Panc1 (cell line): ENCODE measurements at regions not wholly inside any gene's neighbourhood (a gene's known extent, or its start where the extent isn't known, plus 50 kb on each side); places are given as distances from the start of the nearest gene placed in this dataset.

Source experiments
- ATAC-seq: fragments of 200-7000 bp; cut with Tn5 transposase; 2 replicates; pipeline ENCODE4 v1.9.1; 2020; ENCODE audit warnings: mild to moderate bottlenecking, moderate library complexity
- BruUV-seq: library from RNA; stranded (reverse); fragments of 400-500 nt; replicated peaks from 2 replicates; lab custom pipeline; 2021; lab: Mats Ljungman, UMichigan
- CTCF ChIA-PET: fragments of 300-600 bp; sonication (Branson Sonifier 250); formaldehyde crosslinking; loops from one replicate; lab custom pipeline; 2022; ENCODE audit warnings: antibody characterized with exemption; lab: Charles Lee
- POLR2A ChIA-PET: fragments of 300-600 bp; sonication (Branson Sonifier 250); formaldehyde crosslinking; loops from one replicate; lab custom pipeline; 2022; ENCODE audit warnings: antibody characterized with exemption; lab: Charles Lee
- DNase-seq: peaks from one replicate; pipeline ENCODE4 v3.0.0-alpha.2; 2010; ENCODE audit warnings: low read depth, low spot score
- H3K27ac ChIP-seq: 2 replicates; pipeline ENCODE4 v1.5.1; 2011; ENCODE audit warnings: mild to moderate bottlenecking, low read length, inconsistent platforms
- H3K27me3 ChIP-seq: fragments of 200-500 bp; sonication (Bioruptor generic); 2 replicates; pipeline ENCODE4 v1.6.0; 2014; ENCODE audit warnings: low read length, inconsistent platforms; ENCODE audit not compliant: control insufficient read depth, insufficient read depth
- H3K36me3 ChIP-seq: fragments of 200-500 bp; sonication (Bioruptor generic); 2 replicates; pipeline ENCODE4 v1.5.1; 2014; ENCODE audit warnings: inconsistent platforms, mild to moderate bottlenecking, low read length, moderate library complexity; ENCODE audit not compliant: control insufficient read depth, insufficient read depth
- H3K4me1 ChIP-seq: 2 replicates; pipeline ENCODE4 v1.5.1; 2011; ENCODE audit warnings: inconsistent platforms, mild to moderate bottlenecking, low read length, moderate library complexity; ENCODE audit not compliant: control insufficient read depth, insufficient read depth
- H3K4me3 ChIP-seq, 2 experiments: 2 replicates each; pipeline ENCODE4 v1.5.1; 2011 to 2012; ENCODE audit warnings: low read depth in 2 of 2, low read length in 2 of 2, mild to moderate bottlenecking in 2 of 2, inconsistent platforms in 1 of 2, moderate library complexity in 1 of 2
- H3K9me3 ChIP-seq: fragments of 200-500 bp; sonication (Bioruptor generic); 2 replicates; pipeline ENCODE4 v1.5.1; 2014; ENCODE audit warnings: low read depth, mild to moderate bottlenecking, inconsistent platforms, low read length, moderate library complexity; ENCODE audit not compliant: control insufficient read depth, insufficient read depth
- POLR2AphosphoS5 ChIP-seq: IDR thresholded peaks from 2 replicates; pipeline ENCODE4 v1.6.1; 2012; ENCODE audit warnings: mild to moderate bottlenecking, low read depth, low read length, moderate library complexity
- SIN3A ChIP-seq: IDR thresholded peaks from 2 replicates; pipeline ENCODE4 v1.6.1; 2012; ENCODE audit warnings: low read depth, mild to moderate bottlenecking, low read length, moderate library complexity, borderline replicate concordance; ENCODE audit not compliant: insufficient read depth
- TCF7L2 ChIP-seq: IDR thresholded peaks from 2 replicates; pipeline ENCODE4 v1.6.1; 2011; ENCODE audit warnings: mild to moderate bottlenecking, low read depth, low read length, inconsistent platforms
- in situ Hi-C: cut with HindIII; loops from 2 replicates; pipeline ENCODE4 v1.10.0; 2016; ENCODE audit warnings: low sequenced_read_pairs, low pct_unique_long_range_greater_than_20kb
- intact Hi-C: fragments of 100-400 bp; cut with micrococcal nuclease; formaldehyde crosslinking; loops from one replicate; pipeline ENCODE4 v1.10.0; 2022; ENCODE audit not compliant: unreplicated experiment
- TF ChIP-seq, protein P1 (sequence below): fragments of 450-650 bp; IDR thresholded peaks from 2 replicates; pipeline ENCODE4 v1.5.1; 2017; ENCODE audit warnings: mild to moderate bottlenecking
- TF ChIP-seq, protein P2 (sequence below), 2 experiments: IDR thresholded peaks; 2 replicates each; pipeline ENCODE4 v1.6.1; 2011 to 2012; ENCODE audit warnings: low read depth in 2 of 2, control low read depth in 1 of 2, low read length in 1 of 2, mild to moderate bottlenecking in 1 of 2, moderate library complexity in 1 of 2; ENCODE audit not compliant: insufficient read depth in 1 of 2

- no peaks in the 10 kb centered on the region for H3K4me1 ChIP-seq
- in situ Hi-C loops (no loop called here), intact Hi-C loops (no loop called here)
- TF ChIP-seq, protein P1, sequence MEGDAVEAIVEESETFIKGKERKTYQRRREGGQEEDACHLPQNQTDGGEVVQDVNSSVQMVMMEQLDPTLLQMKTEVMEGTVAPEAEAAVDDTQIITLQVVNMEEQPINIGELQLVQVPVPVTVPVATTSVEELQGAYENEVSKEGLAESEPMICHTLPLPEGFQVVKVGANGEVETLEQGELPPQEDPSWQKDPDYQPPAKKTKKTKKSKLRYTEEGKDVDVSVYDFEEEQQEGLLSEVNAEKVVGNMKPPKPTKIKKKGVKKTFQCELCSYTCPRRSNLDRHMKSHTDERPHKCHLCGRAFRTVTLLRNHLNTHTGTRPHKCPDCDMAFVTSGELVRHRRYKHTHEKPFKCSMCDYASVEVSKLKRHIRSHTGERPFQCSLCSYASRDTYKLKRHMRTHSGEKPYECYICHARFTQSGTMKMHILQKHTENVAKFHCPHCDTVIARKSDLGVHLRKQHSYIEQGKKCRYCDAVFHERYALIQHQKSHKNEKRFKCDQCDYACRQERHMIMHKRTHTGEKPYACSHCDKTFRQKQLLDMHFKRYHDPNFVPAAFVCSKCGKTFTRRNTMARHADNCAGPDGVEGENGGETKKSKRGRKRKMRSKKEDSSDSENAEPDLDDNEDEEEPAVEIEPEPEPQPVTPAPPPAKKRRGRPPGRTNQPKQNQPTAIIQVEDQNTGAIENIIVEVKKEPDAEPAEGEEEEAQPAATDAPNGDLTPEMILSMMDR = no peak
- no peak for TF ChIP-seq POLR2AphosphoS5
- TF ChIP-seq, protein P2, sequence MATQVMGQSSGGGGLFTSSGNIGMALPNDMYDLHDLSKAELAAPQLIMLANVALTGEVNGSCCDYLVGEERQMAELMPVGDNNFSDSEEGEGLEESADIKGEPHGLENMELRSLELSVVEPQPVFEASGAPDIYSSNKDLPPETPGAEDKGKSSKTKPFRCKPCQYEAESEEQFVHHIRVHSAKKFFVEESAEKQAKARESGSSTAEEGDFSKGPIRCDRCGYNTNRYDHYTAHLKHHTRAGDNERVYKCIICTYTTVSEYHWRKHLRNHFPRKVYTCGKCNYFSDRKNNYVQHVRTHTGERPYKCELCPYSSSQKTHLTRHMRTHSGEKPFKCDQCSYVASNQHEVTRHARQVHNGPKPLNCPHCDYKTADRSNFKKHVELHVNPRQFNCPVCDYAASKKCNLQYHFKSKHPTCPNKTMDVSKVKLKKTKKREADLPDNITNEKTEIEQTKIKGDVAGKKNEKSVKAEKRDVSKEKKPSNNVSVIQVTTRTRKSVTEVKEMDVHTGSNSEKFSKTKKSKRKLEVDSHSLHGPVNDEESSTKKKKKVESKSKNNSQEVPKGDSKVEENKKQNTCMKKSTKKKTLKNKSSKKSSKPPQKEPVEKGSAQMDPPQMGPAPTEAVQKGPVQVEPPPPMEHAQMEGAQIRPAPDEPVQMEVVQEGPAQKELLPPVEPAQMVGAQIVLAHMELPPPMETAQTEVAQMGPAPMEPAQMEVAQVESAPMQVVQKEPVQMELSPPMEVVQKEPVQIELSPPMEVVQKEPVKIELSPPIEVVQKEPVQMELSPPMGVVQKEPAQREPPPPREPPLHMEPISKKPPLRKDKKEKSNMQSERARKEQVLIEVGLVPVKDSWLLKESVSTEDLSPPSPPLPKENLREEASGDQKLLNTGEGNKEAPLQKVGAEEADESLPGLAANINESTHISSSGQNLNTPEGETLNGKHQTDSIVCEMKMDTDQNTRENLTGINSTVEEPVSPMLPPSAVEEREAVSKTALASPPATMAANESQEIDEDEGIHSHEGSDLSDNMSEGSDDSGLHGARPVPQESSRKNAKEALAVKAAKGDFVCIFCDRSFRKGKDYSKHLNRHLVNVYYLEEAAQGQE (IDR thresholded peaks at IDR 0.05; ENCODE audit: insufficient read depth in 1 of 2, low read depth in 2 of 2, low read length in 1 of 2) = no peak
- TF ChIP-seq TCF7L2 = no peak
- TF ChIP-seq SIN3A = no peak
- H3K27ac ChIP-seq = no peak overlapping the region
- no peak for DNase-seq
- no peak for ATAC-seq
- no peak overlapping the region for H3K4me3 ChIP-seq
- H3K27me3 ChIP-seq = no peaks in the 10 kb centered on the region
- no peaks in the 10 kb centered on the region for H3K36me3 ChIP-seq
- POLR2A ChIA-PET = no interaction called here
- CTCF ChIA-PET = no interaction called here
- H3K9me3 ChIP-seq = no peaks in the 10 kb centered on the region
- BruUV-seq = no TSS peak
These were observed 97.7 kb upstream of the SGK1 start for GRCh38 chr6:134415656-134416055.

DNA sequence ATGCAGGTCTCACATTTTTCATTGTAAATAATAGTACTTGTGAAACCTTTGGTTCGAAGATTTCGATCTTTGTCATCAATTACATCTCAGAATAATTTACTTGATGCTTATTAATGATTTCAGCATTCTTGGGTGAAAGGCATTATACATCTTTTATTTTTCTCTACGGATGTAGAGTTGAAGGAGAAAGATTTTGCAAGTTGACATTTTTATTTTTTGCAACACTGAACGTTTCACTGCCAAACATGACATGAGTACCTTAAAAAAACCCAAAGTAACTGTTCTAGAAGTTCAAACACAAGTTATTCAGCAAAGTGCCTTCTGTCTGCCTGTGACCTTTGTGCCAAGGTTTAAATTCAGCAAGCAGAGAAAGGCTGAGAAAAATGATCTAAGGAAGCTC lies 97.3 kb upstream of the SGK1 start:
- Histone ChIP-seq H3K27ac (no peak overlapping the region), H3K4me3 (no peak overlapping the region), H3K27me3 (no peaks in the 10 kb centered on the region), H3K9me3 (no peaks in the 10 kb centered on the region), H3K36me3 (no peaks in the 10 kb centered on the region), H3K4me1 (no peaks in the 10 kb centered on the region)
- CTCF ChIA-PET = no interaction called here
- TF ChIP-seq POLR2AphosphoS5 (no peak), SIN3A (no peak), TCF7L2 (no peak)
- TF ChIP-seq, protein P1 = no peak
- TF ChIP-seq, protein P2 (IDR thresholded peaks at IDR 0.05; ENCODE audit: insufficient read depth in 1 of 2, low read depth in 2 of 2, low read length in 1 of 2) = no peak
- intact Hi-C loops (no loop called here), in situ Hi-C loops (no loop called here)
- DNase-seq = no peak
- no TSS peak for BruUV-seq
- no peak for ATAC-seq
- POLR2A ChIA-PET = no interaction called here
